Islet precursor cell (in vitro differentiated cells): ENCODE measurements at regions not wholly inside any gene's neighbourhood (a gene's known extent, or its start where the extent isn't known, plus 50 kb on each side); places are given as distances from the start of the nearest gene placed in this dataset.
"Not testable (repeated sequence)": the region's sequence is repeated elsewhere in the genome, so short reads cannot be mapped to it uniquely, and the experiment has no call there.

Experiments
- DNase-seq: peaks from one replicate; pipeline ENCODE4 v3.0.0-alpha.2; 2018

GRCh38 chr6:4224067-4224978 lies 88.9 kb upstream of the ECI2 start:
- DNase-seq = peak; percentile 52

- DNase-seq = no peak
Observed at GRCh38 chr6:4220558-4220957, 85.2 kb upstream of the ECI2 start.

GRCh38 chr6:4218619-4219317 lies 83.4 kb upstream of the ECI2 start:
- not testable (repeated sequence) for DNase-seq

GRCh38 chr6:4212588-4212987 lies 77.2 kb upstream of the ECI2 start:
- no peak for DNase-seq

- peak; percentile 77 for DNase-seq
Observed at GRCh38 chr6:4210629-4211419, 75.4 kb upstream of the ECI2 start.

- no peak for DNase-seq
Observed at GRCh38 chr6:4209196-4209595, 73.8 kb upstream of the ECI2 start.

- no peak for DNase-seq
Observed at GRCh38 chr6:4208158-4208557, 72.8 kb upstream of the ECI2 start.

- DNase-seq = not testable (repeated sequence)
Observed at GRCh38 chr6:4203642-4204417, 68.5 kb upstream of the ECI2 start.

GRCh38 chr6:4192627-4193026 lies 57.3 kb upstream of the ECI2 start:
- DNase-seq = no peak

GRCh38 chr6:4192173-4192572 lies 56.8 kb upstream of the ECI2 start:
- DNase-seq = no peak

GRCh38 chr6:4191271-4191721 lies 55.9 kb upstream of the ECI2 start:
- DNase-seq = no peak

- DNase-seq = no peak
Observed at GRCh38 chr6:4189249-4189648, 53.9 kb upstream of the ECI2 start.

- DNase-seq = no peak
Observed at GRCh38 chr6:4188801-4189200, 53.4 kb upstream of the ECI2 start.

- no peak for DNase-seq
Observed at GRCh38 chr6:4187480-4187879, 52.1 kb upstream of the ECI2 start.

- DNase-seq = no peak
Observed at GRCh38 chr6:4186385-4186784, 51.0 kb upstream of the ECI2 start.

GRCh38 chr6:4185846-4186245 lies 50.5 kb upstream of the ECI2 start:
- DNase-seq = no peak

GRCh38 chr6:4185419-4185818 lies 50.0 kb upstream of the ECI2 start:
- no peak for DNase-seq
